RPMI8226 (cell line): ENCODE measurements at regions not wholly inside any gene's neighbourhood (a gene's known extent, or its start where the extent isn't known, plus 50 kb on each side); places are given as distances from the start of the nearest gene placed in this dataset.
"Not testable (repeated sequence)": the region's sequence is repeated elsewhere in the genome, so short reads cannot be mapped to it uniquely, and the experiment has no call there.

Source experiments
- DNase-seq: peaks from one replicate; pipeline ENCODE4 v3.0.0-alpha.2; 2015

DNA sequence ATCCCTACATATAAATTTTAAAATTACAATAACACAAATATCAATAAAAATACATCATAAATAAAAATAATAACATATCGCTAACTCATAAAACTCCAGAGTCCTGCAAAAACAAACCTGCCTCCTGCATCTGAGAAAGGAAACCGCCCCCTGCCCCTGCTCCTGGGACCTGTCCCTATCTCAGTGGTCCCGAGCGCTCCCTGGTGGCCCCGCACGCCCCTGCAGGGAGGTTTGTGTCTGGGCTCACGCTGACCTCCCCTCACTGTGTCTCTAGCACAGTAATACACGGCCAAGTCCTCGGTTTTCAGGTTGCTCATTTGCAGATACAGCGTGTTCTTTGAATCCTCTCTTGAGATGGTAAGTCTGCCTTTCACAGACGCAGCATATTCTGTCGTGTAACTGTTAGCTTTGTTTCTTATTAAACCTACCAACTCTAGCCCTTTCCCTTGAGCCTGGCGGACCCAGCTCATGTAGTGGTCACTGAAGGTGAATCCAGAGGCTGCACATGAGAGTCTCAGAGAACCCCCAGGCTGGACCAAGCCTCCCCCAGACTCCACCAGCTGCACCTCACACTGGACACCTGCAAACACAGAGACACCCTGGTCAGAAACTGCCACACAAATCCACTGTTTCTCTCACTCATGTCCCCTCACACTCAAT is 554.1 kb downstream of the GOLGA6L6 start:
- peak; percentile 59 for DNase-seq

DNA sequence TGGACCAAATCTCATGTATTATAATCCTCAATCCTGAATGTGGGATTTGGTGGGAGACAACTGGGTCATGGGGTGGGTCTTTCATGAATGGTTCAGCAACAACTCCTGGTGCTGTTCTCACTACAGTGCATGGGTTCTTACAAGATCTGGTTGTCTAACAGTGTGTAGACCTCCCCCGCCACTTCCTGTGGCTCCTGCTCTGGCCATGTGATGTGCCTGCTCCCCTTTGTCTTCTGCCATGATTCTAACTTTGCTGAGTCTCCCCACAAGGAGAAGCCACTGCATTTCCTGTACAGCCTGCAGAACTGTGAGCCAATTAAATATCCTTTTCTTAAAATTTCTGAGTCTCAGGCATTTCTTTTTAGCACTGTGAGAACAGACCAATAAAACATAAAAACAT is 557.5 kb downstream of the GOLGA6L6 start:
- no peak for DNase-seq

DNA sequence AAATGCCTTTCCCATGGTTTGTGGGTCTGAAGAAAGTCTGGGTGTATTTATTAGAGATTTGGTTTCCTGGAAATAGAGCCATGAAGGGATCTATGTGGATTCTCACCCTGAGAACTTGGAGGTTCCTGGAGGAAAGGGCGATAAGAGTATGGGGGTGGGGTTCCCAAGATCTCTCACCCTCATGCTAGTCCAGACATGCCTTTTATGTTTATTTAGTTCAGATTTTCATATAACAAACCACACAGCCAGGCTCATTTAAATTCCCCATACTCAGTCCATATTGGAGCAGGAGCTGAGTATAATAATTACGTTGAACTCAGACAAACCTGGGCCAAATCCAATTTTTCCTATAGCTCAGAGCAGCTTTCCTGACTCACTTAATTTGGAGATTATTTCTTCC is 566.6 kb downstream of the GOLGA6L6 start:
- no peak for DNase-seq

- DNase-seq, result peak; percentile 43
Observed at GRCh38 chr15:19973718-19974117, 567.9 kb downstream of the GOLGA6L6 start.

GRCh38 chr15:19972582-19972981 is 569.0 kb downstream of the GOLGA6L6 start:
- DNase-seq, result not testable (repeated sequence)

DNA sequence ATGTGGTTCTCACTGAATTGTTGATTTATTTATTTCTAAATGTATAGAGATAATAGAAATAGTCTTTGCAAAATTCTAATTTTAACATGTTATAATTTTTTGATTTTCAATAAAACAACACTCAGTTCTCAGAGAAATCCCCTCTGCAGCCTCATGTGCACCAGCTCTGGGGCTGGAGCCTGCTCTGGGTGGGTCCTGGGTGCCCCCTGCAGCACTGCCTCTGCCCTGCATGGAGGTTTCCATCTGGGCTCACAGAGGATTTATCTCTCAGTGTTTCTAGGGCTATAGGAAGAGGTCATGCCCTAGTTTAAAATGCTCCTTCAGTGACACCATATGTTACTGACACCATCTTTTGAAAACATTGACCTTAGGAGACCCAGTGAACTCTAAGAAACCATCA is 576.0 kb downstream of the GOLGA6L6 start:
- not testable (repeated sequence) for DNase-seq

DNA sequence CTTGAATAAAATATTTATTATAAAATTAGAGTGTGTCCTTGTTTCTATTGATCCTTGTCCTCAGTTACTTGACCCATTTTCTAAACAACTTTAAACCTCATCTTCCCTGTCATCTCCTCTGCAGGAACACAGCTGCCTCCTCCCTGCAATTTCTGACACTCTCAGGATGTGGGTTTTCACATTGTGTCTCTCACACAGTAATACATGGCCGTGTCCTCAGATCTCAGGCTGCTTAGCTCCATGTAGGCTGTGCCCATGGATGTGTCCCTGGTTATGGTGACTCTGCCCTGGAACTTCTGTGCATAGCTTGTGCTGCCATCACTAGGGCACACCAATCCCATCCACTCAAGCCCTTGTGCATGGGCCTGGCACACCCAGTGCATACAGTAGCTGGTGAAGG is 577.1 kb downstream of the GOLGA6L6 start:
- DNase-seq, result not testable (repeated sequence)

- no peak for DNase-seq
Observed at GRCh38 chr15:19956124-19956796, 585.3 kb downstream of the GOLGA6L6 start.

DNA sequence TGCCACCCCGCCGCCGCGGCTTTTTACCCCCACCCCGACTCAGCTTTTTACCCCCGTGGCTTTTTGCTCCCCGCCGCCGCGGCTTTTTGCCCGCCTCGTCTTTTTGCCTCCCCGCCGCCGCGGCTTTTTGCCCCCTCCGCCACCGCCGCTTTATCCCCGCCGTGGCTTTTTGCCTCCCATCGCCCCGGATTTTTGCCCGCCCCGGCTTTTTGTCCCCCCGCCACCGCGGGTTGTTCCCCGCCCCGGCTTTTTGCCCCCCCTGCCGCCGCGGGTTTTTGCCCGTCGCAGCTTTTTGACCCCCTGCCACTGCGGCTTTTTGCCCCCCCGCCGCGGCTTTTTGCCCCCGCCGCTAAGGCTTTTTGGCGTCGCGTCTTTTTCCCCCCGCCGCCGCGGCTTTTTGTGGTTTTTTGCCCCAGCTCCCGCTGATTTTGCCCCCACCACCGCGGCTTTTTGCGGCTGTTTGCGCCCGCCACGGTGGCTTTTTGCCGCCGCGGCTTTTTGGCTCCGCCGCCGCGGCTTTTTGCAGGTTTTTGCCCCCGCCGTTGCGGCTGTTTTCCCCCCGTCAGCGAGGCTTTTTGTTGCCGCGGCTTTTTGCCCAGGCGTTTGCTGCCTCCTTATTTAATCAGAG is 597.2 kb downstream of the GOLGA6L6 start:
- peak; percentile 15 for DNase-seq

- no peak for DNase-seq
Observed at GRCh38 chr15:19943515-19943914, 598.1 kb downstream of the GOLGA6L6 start.

DNA sequence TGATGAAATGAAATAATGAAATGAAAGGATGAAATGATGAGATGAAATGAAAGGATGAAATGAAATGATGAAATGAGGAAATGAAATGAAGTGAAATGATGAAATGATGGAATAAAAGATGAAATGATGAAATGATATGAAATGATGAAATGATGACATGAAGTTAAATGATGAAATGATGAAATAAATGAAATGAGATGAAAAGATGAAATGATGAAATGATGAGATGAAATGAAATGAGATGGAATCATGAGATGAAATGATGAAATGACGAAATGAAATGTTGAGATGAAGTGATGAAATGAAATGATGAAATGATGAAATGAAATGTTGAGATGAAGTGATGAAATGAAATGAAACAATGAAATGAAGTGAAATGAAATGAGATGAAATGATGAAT is 638.3 kb downstream of the GOLGA6L6 start:
- not testable (repeated sequence) for DNase-seq

DNA sequence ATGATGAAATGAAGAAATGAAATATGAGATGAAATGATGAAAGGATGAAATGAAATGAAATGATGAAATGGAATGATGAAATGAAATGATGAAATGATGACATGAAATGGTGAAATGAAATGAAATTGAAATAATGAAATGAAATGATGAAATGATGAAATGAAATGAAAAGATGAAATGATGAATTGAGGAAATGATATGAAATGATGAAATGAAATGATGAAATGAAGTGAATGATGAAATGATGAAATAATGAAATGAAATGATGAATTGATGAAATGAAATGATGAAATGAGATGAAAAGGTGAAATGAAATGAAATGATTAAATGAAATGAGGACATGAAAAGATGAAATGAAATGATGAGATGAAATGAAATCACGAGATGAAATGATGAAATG is 639.2 kb downstream of the GOLGA6L6 start:
- DNase-seq, result not testable (repeated sequence)

GRCh38 chr15:19901414-19901813 is 640.2 kb downstream of the GOLGA6L6 start:
- not testable (repeated sequence) for DNase-seq

GRCh38 chr15:19899021-19899824 is 642.4 kb downstream of the GOLGA6L6 start:
- no peak for DNase-seq

GRCh38 chr15:19888811-19889210 is 652.8 kb downstream of the GOLGA6L6 start:
- DNase-seq, result not testable (repeated sequence)

DNA sequence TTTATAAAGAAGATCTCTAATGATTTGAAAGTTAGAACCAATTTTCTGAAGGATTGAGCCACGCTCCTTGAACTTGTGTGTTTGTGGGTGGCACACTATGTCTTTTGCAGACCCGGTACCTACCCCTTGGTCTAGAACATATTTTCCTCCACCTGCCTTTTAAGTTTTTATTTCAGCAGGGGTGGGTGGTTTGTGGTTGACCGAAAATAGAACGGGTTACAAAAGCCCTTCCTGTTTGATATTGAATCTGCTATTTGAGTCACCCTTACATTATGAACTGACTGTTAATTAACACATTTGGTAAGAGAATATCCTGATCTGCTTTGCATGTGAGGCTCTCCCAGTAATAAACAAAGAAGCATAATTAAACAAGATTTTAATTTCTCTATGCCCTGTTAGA is 697.5 kb downstream of the GOLGA6L6 start:
- not testable (repeated sequence) for DNase-seq
